GM23338 (cell line): ENCODE measurements at regions not wholly inside any gene's neighbourhood (a gene's known extent, or its start where the extent isn't known, plus 50 kb on each side); places are given as distances from the start of the nearest gene placed in this dataset.

Experiments
- ATAC-seq: fragments of 200-7000 bp; cut with Tn5 transposase; 3 replicates; pipeline ENCODE4 v1.9.1; 2020
- DNase-seq: peaks from one replicate; pipeline ENCODE4 v3.0.0-alpha.2; 2015; ENCODE audit warnings: low spot score
- H2AFZ ChIP-seq: fragments of 200-600 bp; sonication (generic); 2 replicates; pipeline ENCODE4 v1.8.0; 2016; ENCODE audit warnings: antibody characterized with exemption, mild to moderate bottlenecking, moderate library complexity
- H3F3A ChIP-seq: fragments of 200-600 bp; sonication (generic); replicated peaks from 2 replicates; pipeline ENCODE4 v1.8.0; 2017; ENCODE audit warnings: antibody characterized with exemption, mixed run types, low read depth
- H3K27ac ChIP-seq: fragments of 200-600 bp; sonication (generic); 2 replicates; pipeline ENCODE4 v1.6.1; 2016; ENCODE audit warnings: low read depth
- H3K27me3 ChIP-seq: fragments of 200-600 bp; sonication (generic); 2 replicates; pipeline ENCODE4 v1.8.0; 2016; ENCODE audit warnings: mild to moderate bottlenecking, mixed run types, moderate library complexity; ENCODE audit not compliant: insufficient read depth
- H3K36me3 ChIP-seq: fragments of 200-600 bp; sonication (generic); 2 replicates; pipeline ENCODE4 v1.8.0; 2016; ENCODE audit warnings: mild to moderate bottlenecking; ENCODE audit not compliant: insufficient read depth
- H3K4me1 ChIP-seq: fragments of 200-600 bp; sonication (generic); 2 replicates; pipeline ENCODE4 v1.8.0; 2016; ENCODE audit warnings: mild to moderate bottlenecking, moderate library complexity; ENCODE audit not compliant: insufficient read depth
- H3K4me2 ChIP-seq: fragments of 200-600 bp; sonication (generic); 2 replicates; pipeline ENCODE4 v1.7.1; 2017; ENCODE audit warnings: mixed run types
- H3K4me3 ChIP-seq: fragments of 200-600 bp; sonication (generic); 2 replicates; pipeline ENCODE4 v1.6.1; 2016; ENCODE audit warnings: mixed run types
- H3K79me2 ChIP-seq: fragments of 200-600 bp; sonication (generic); replicated peaks from 2 replicates; pipeline ENCODE4 v1.8.0; 2017; ENCODE audit warnings: mild to moderate bottlenecking; ENCODE audit not compliant: insufficient read depth
- H3K9me2 ChIP-seq: fragments of 200-600 bp; sonication (generic); 2 replicates; pipeline ENCODE4 v1.8.0; 2017; ENCODE audit not compliant: insufficient read depth
- H4K20me1 ChIP-seq: fragments of 200-600 bp; sonication (generic); replicated peaks from 2 replicates; pipeline ENCODE4 v1.8.0; 2017; ENCODE audit warnings: mild to moderate bottlenecking; ENCODE audit not compliant: insufficient read depth
- H3K27ac Mint-ChIP-seq: 2 replicates; pipeline ENCODE4 v1.8.0; 2020; ENCODE audit warnings: inconsistent platforms, mild to moderate bottlenecking, moderate library complexity, mixed read lengths
- H3K27me3 Mint-ChIP-seq: 3 replicates; pipeline ENCODE4 v1.8.0; 2022; ENCODE audit warnings: low read depth, mild to moderate bottlenecking, moderate library complexity, mixed read lengths, inconsistent platforms; ENCODE audit not compliant: insufficient read depth, poor library complexity
- H3K36me3 Mint-ChIP-seq: 3 replicates; pipeline ENCODE4 v1.8.0; 2021; ENCODE audit warnings: low read depth, mild to moderate bottlenecking, inconsistent platforms, moderate library complexity, mixed read lengths
- H3K4me1 Mint-ChIP-seq: 3 replicates; pipeline ENCODE4 v1.8.0; 2020; ENCODE audit warnings: mild to moderate bottlenecking, inconsistent platforms, mixed read lengths
- H3K4me3 Mint-ChIP-seq: 3 replicates; pipeline ENCODE4 v1.8.0; 2021; ENCODE audit warnings: moderate library complexity, mild to moderate bottlenecking, inconsistent platforms, mixed read lengths
- H3K9me3 Mint-ChIP-seq: 3 replicates; pipeline ENCODE4 v1.8.0; 2020; ENCODE audit warnings: moderate library complexity, mild to moderate bottlenecking, inconsistent platforms, mixed read lengths
- CREB1 ChIP-seq: fragments of 250-450 bp; sonication (Bioruptor Pico); IDR thresholded peaks from 2 replicates; pipeline ENCODE4 v1.5.0; 2020; ENCODE audit warnings: low read depth, mild to moderate bottlenecking, moderate library complexity
- ETS1 ChIP-seq: IDR thresholded peaks from 2 replicates; pipeline ENCODE4 v1.6.1; 2016; ENCODE audit warnings: antibody characterized with exemption
- EZH2phosphoT487 ChIP-seq: fragments of 200-600 bp; sonication (generic); IDR thresholded peaks from one replicate; pipeline ENCODE4 v1.8.1; 2018; ENCODE audit warnings: antibody characterized with exemption; ENCODE audit not compliant: unreplicated experiment
- JUNB ChIP-seq: IDR thresholded peaks from one replicate; pipeline ENCODE4 v1.6.1; 2016; ENCODE audit warnings: antibody characterized with exemption; ENCODE audit not compliant: unreplicated experiment
- ZNF462 ChIP-seq: fragments of 250-450 bp; sonication (Bioruptor Pico); IDR thresholded peaks from 2 replicates; pipeline ENCODE4 v1.5.0; 2020; ENCODE audit warnings: mild to moderate bottlenecking, moderate library complexity

GRCh38 chrX:115388879-115389278 lies 99.4 kb downstream of the LUZP4 start (continued):
- TF ChIP-seq ZNF462 (CRISPR knock-in tag) (no peak), EZH2phosphoT487 (no peak)

GRCh38 chrX:115390078-115390477 lies 100.6 kb downstream of the LUZP4 start:
- no peaks in the 10 kb centered on the region for H4K20me1 ChIP-seq
- no peaks in the 10 kb centered on the region; the same call in 1 of the 2 replicates for H3K9me2 ChIP-seq
- no peaks in the 10 kb centered on the region for H3K36me3 ChIP-seq
- ATAC-seq (no peak), DNase-seq (no peak)
- no peaks in the 10 kb centered on the region for H3F3A ChIP-seq
- Mint-ChIP-seq H3K27ac (no peak overlapping the region), H3K4me3 (no peak overlapping the region), H3K36me3 (no peaks in the 10 kb centered on the region), H3K4me1 (peaks cover 5% of the 10 kb centered on the region; the same call in 1 of the 3 replicates), H3K27me3 (no peaks in the 10 kb centered on the region), H3K9me3 (no peaks in the 10 kb centered on the region)
- H3K79me2 ChIP-seq: no peaks in the 10 kb centered on the region
- H3K27me3 ChIP-seq: no peaks in the 10 kb centered on the region
- H2AFZ ChIP-seq: no peak overlapping the region
- H3K4me1 ChIP-seq: no peaks in the 10 kb centered on the region
- no peak overlapping the region for H3K4me2 ChIP-seq
- no peak overlapping the region for H3K27ac ChIP-seq
- H3K4me3 ChIP-seq: no peak overlapping the region
- TF ChIP-seq ETS1 (no peak), ZNF462 (CRISPR knock-in tag) (no peak), JUNB (no peak), CREB1 (CRISPR knock-in tag) (no peak), EZH2phosphoT487 (no peak)
